HG03025 (cell line): ENCODE measurements at regions not wholly inside any gene's neighbourhood (a gene's known extent, or its start where the extent isn't known, plus 50 kb on each side); places are given as distances from the start of the nearest gene placed in this dataset.
"Not testable (repeated sequence)": the region's sequence is repeated elsewhere in the genome, so short reads cannot be mapped to it uniquely, and the experiment has no call there.

ENCODE experiments used
- ATAC-seq: cut with Tn5 transposase; IDR thresholded peaks from one replicate; pipeline ENCODE4 v1.9.1; 2021; ENCODE audit warnings: mild to moderate bottlenecking, moderate library complexity; ENCODE audit not compliant: unreplicated experiment, low FRiP score

- no peak for ATAC-seq
These were observed 363.4 kb upstream of the SPRY2 start for GRCh38 chr13:80704369-80704768.

- no peak for ATAC-seq
These were observed 354.9 kb upstream of the SPRY2 start for GRCh38 chr13:80695841-80696240.

GRCh38 chr13:80691814-80692213, 350.9 kb upstream of the SPRY2 start:
- ATAC-seq: not testable (repeated sequence)

GRCh38 chr13:80690208-80690607, 349.3 kb upstream of the SPRY2 start:
- ATAC-seq: no peak

GRCh38 chr13:80688593-80688992, 347.7 kb upstream of the SPRY2 start:
- ATAC-seq: no peak

- no peak for ATAC-seq
These were observed 345.0 kb upstream of the SPRY2 start for GRCh38 chr13:80685942-80686341.

GRCh38 chr13:80684217-80684991, 343.5 kb upstream of the SPRY2 start:
- no peak for ATAC-seq

- ATAC-seq: no peak
These were observed 339.9 kb upstream of the SPRY2 start for GRCh38 chr13:80680786-80681366.

GRCh38 chr13:80679423-80679822, 338.5 kb upstream of the SPRY2 start:
- no peak for ATAC-seq

- no peak for ATAC-seq
These were observed 336.3 kb upstream of the SPRY2 start for GRCh38 chr13:80677227-80677626.

GRCh38 chr13:80675442-80675841, 334.5 kb upstream of the SPRY2 start:
- ATAC-seq: not testable (repeated sequence)

- ATAC-seq: no peak
These were observed 330.8 kb upstream of the SPRY2 start for GRCh38 chr13:80671773-80672172.

GRCh38 chr13:80669112-80669511, 328.2 kb upstream of the SPRY2 start:
- no peak for ATAC-seq

- no peak for ATAC-seq
These were observed 327.5 kb upstream of the SPRY2 start for GRCh38 chr13:80668452-80668851.

GRCh38 chr13:80666782-80667552, 326.0 kb upstream of the SPRY2 start:
- ATAC-seq: no peak

GRCh38 chr13:80665792-80666333, 324.9 kb upstream of the SPRY2 start:
- ATAC-seq: no peak

GRCh38 chr13:80664950-80665349, 324.0 kb upstream of the SPRY2 start:
- no peak for ATAC-seq

GRCh38 chr13:80663788-80664187, 322.9 kb upstream of the SPRY2 start:
- no peak for ATAC-seq

GRCh38 chr13:80658705-80659104, 317.8 kb upstream of the SPRY2 start:
- ATAC-seq: no peak

GRCh38 chr13:80656512-80656904, 315.6 kb upstream of the SPRY2 start:
- ATAC-seq: no peak

- ATAC-seq: no peak
These were observed 315.0 kb upstream of the SPRY2 start for GRCh38 chr13:80655778-80656511.
